Activated CD8-positive, alpha-beta memory T cell treated with anti-CD3 and anti-CD28 coated beads, Interleukin-2, amount 50 U/mL, for 48 hours (primary cell): ENCODE measurements at regions not wholly inside any gene's neighbourhood (a gene's known extent, or its start where the extent isn't known, plus 50 kb on each side); places are given as distances from the start of the nearest gene placed in this dataset.

ENCODE experiments used
- DNase-seq: peaks from one replicate; pipeline ENCODE4 v3.0.0-alpha.2; 2020

- no peak for DNase-seq
Measured at GRCh38 chr1:222096883-222097282, 355.0 kb upstream of the DUSP10 start.

GRCh38 chr1:222096476-222096772 is 354.5 kb upstream of the DUSP10 start:
- no peak for DNase-seq

GRCh38 chr1:222095606-222096475 is 354.0 kb upstream of the DUSP10 start:
- DNase-seq: peak; percentile 73

- DNase-seq: no peak
Measured at GRCh38 chr1:222093518-222093917, 351.6 kb upstream of the DUSP10 start.

GRCh38 chr1:222090103-222090502 is 348.2 kb upstream of the DUSP10 start:
- no peak for DNase-seq

GRCh38 chr1:222087221-222087920 is 345.5 kb upstream of the DUSP10 start:
- no peak for DNase-seq

GRCh38 chr1:222084996-222085395 is 343.1 kb upstream of the DUSP10 start:
- DNase-seq: no peak

- DNase-seq: no peak
Measured at GRCh38 chr1:222084048-222084447, 342.2 kb upstream of the DUSP10 start.

GRCh38 chr1:222081859-222082258 is 340.0 kb upstream of the DUSP10 start:
- DNase-seq: no peak

- DNase-seq: no peak
Measured at GRCh38 chr1:222079566-222079965, 337.7 kb upstream of the DUSP10 start.

- no peak for DNase-seq
Measured at GRCh38 chr1:222077206-222077605, 335.3 kb upstream of the DUSP10 start.

- DNase-seq: no peak
Measured at GRCh38 chr1:222074317-222074716, 332.4 kb upstream of the DUSP10 start.

- no peak for DNase-seq
Measured at GRCh38 chr1:222073307-222073995, 331.6 kb upstream of the DUSP10 start.

GRCh38 chr1:222071387-222071786 is 329.5 kb upstream of the DUSP10 start:
- DNase-seq: no peak

GRCh38 chr1:222068937-222069336 is 327.0 kb upstream of the DUSP10 start:
- DNase-seq: no peak

- no peak for DNase-seq
Measured at GRCh38 chr1:222068101-222068500, 326.2 kb upstream of the DUSP10 start.

- DNase-seq: no peak
Measured at GRCh38 chr1:222066539-222066938, 324.6 kb upstream of the DUSP10 start.

GRCh38 chr1:222065234-222065633 is 323.3 kb upstream of the DUSP10 start:
- DNase-seq: no peak

GRCh38 chr1:222064388-222065211 is 322.7 kb upstream of the DUSP10 start:
- no peak for DNase-seq

- DNase-seq: no peak
Measured at GRCh38 chr1:222062640-222063039, 320.8 kb upstream of the DUSP10 start.

GRCh38 chr1:222061711-222062359 is 319.9 kb upstream of the DUSP10 start:
- no peak for DNase-seq

GRCh38 chr1:222060210-222060916 is 318.5 kb upstream of the DUSP10 start:
- DNase-seq: no peak
